Stomach smooth muscle (tissue), 2 donors: ENCODE measurements at regions not wholly inside any gene's neighbourhood (a gene's known extent, or its start where the extent isn't known, plus 50 kb on each side); places are given as distances from the start of the nearest gene placed in this dataset.
"Not testable (repeated sequence)": the region's sequence is repeated elsewhere in the genome, so short reads cannot be mapped to it uniquely, and the experiment has no call there.

Experiments
- H3K27ac ChIP-seq: one replicate; pipeline ENCODE4 v1.7.0; 2013; ENCODE audit warnings: mild to moderate bottlenecking, low read length, inconsistent platforms
- H3K27me3 ChIP-seq, 2 donors: one replicate each; pipeline ENCODE4 v1.7.0; 2013; ENCODE audit warnings: low read length in 2 of 2; ENCODE audit not compliant: insufficient read depth in 2 of 2, control insufficient read depth in 1 of 2
- H3K36me3 ChIP-seq, 2 donors: one replicate each; pipeline ENCODE4 v1.7.0; 2013; ENCODE audit warnings: low read length in 2 of 2; ENCODE audit not compliant: control insufficient read depth in 2 of 2, insufficient read depth in 2 of 2
- H3K4me1 ChIP-seq: one replicate; pipeline ENCODE4 v1.7.0; 2013; ENCODE audit warnings: low read length; ENCODE audit not compliant: control insufficient read depth, insufficient read depth
- H3K4me3 ChIP-seq, 2 donors: one replicate each; pipeline ENCODE4 v1.7.0; 2013; ENCODE audit warnings: low read length in 2 of 2
- H3K9ac ChIP-seq, 2 donors: one replicate each; pipeline ENCODE4 v1.7.0; 2013; ENCODE audit warnings: low read length in 2 of 2, mild to moderate bottlenecking in 1 of 2
- H3K9me3 ChIP-seq, 2 donors: one replicate each; pipeline ENCODE4 v1.7.0; 2013; ENCODE audit warnings: low read length in 2 of 2; ENCODE audit not compliant: control insufficient read depth in 2 of 2
- donor health status: healthy.
- donor health status: Pancreatic carcinoma.

- not testable (repeated sequence) for H3K4me1 ChIP-seq, H3K27ac ChIP-seq, H3K27me3 ChIP-seq, H3K9ac ChIP-seq, H3K4me3 ChIP-seq, H3K36me3 ChIP-seq, H3K9me3 ChIP-seq
These were observed 959.4 kb downstream of the KCNT2 start for GRCh38 chr1:195648875-195649274.

- Histone ChIP-seq H3K4me1 (no peaks in the 10 kb centered on the region), H3K9me3 (no peaks in the 10 kb centered on the region), H3K27me3 (no peaks in the 10 kb centered on the region), H3K4me3 (no peak overlapping the region), H3K27ac (no peak overlapping the region), H3K36me3 (no peaks in the 10 kb centered on the region), H3K9ac (no peak overlapping the region)
These were observed 970.7 kb downstream of the KCNT2 start for GRCh38 chr1:195637539-195637938.

DNA sequence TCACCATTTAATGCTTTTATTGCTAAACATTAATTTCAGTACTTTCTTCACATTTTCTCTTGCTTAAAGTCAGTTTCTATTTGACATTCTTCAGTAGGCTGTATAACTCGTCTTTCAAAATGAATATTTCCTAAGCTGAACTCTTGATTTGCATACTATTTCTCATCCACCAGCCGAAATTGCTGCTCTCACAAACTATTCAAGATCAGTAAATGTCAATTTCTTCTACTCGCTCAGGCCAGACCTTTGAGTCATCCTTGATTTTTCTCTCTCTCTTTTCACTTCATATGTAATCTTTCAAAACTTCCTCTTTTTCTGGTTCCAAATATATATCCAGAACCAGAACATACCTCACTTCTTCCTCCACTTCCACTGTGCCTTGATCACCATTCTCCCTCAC lies 990.0 kb downstream of the KCNT2 start:
- no peaks in the 10 kb centered on the region for H3K4me1 ChIP-seq
- H3K4me3 ChIP-seq: no peak overlapping the region
- no peak overlapping the region for H3K27ac ChIP-seq
- no peak overlapping the region for H3K9ac ChIP-seq
- no peaks in the 10 kb centered on the region for H3K9me3 ChIP-seq
- H3K27me3 ChIP-seq: no peaks in the 10 kb centered on the region
- H3K36me3 ChIP-seq: no peaks in the 10 kb centered on the region

GRCh38 chr1:195617106-195617505 lies 991.1 kb downstream of the KCNT2 start:
- Histone ChIP-seq H3K36me3 (no peaks in the 10 kb centered on the region), H3K27ac (no peak overlapping the region), H3K9ac (no peak overlapping the region), H3K27me3 (no peaks in the 10 kb centered on the region), H3K9me3 (no peaks in the 10 kb centered on the region), H3K4me1 (no peaks in the 10 kb centered on the region), H3K4me3 (no peak overlapping the region)

- H3K27ac ChIP-seq: no peak overlapping the region
- H3K9me3 ChIP-seq: peaks cover 0 to 3% of the 10 kb centered on the region in 2 donors
- no peaks in the 10 kb centered on the region for H3K36me3 ChIP-seq
- no peak overlapping the region for H3K4me3 ChIP-seq
- no peak overlapping the region for H3K9ac ChIP-seq
- no peaks in the 10 kb centered on the region for H3K27me3 ChIP-seq
- H3K4me1 ChIP-seq: no peaks in the 10 kb centered on the region
These were observed 999.4 kb downstream of the KCNT2 start for GRCh38 chr1:195608883-195609282.

GRCh38 chr1:195606483-195606882 lies 1001.8 kb downstream of the KCNT2 start:
- Histone ChIP-seq H3K27me3 (no peaks in the 10 kb centered on the region), H3K36me3 (no peaks in the 10 kb centered on the region), H3K4me3 (no peak overlapping the region), H3K9ac (no peak overlapping the region), H3K27ac (no peak overlapping the region), H3K9me3 (peaks cover 0 to 3% of the 10 kb centered on the region in 2 donors), H3K4me1 (no peaks in the 10 kb centered on the region)

DNA sequence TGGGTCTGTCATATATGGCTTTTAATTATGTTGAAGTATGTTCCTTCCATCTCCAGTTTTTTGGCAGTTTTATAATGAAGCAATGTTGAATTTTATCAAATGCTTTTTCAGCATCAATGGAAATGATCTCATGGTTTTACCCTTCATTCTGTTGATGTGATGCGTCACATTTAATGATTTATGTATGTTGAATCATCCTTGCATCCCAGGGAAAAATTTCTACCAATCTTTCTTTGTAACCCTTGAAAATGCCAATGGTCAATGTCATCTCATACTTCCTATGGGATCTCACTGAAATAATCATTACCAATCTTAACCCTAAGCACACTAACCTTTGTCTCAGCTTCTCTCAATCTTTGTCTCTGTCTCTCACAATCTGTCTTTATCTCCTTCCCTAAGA lies 1004.0 kb downstream of the KCNT2 start:
- no peak overlapping the region for H3K9ac ChIP-seq
- no peaks in the 10 kb centered on the region for H3K27me3 ChIP-seq
- H3K27ac ChIP-seq: no peak overlapping the region
- H3K36me3 ChIP-seq: no peaks in the 10 kb centered on the region
- peaks cover 0 to 3% of the 10 kb centered on the region in 2 donors for H3K9me3 ChIP-seq
- no peaks in the 10 kb centered on the region for H3K4me1 ChIP-seq
- no peak overlapping the region for H3K4me3 ChIP-seq

DNA sequence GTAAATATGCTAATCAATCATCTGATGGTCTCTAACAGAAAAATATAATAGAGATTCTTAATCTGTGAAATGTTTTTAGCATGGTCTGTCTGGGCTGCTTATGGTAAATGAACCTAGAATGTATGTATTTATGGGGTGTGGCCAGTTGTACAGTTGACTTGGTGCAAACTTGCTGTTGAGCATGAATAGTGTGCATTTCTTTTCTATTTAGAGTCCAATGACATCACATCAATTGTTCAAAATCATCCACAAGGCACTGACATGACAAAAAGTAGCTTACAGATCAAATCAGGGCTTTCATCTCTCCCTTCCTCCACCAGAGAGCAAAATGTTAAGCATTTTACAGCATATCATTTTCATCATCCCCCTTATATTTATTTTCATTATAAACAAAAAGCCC lies 1010.3 kb downstream of the KCNT2 start:
- no peak overlapping the region for H3K27ac ChIP-seq
- no peaks in the 10 kb centered on the region for H3K9me3 ChIP-seq
- H3K4me3 ChIP-seq: no peak overlapping the region
- no peaks in the 10 kb centered on the region for H3K27me3 ChIP-seq
- H3K9ac ChIP-seq: no peak overlapping the region
- H3K4me1 ChIP-seq: no peaks in the 10 kb centered on the region
- H3K36me3 ChIP-seq: no peaks in the 10 kb centered on the region

GRCh38 chr1:195594773-195595172 lies 1013.5 kb downstream of the KCNT2 start:
- Histone ChIP-seq H3K27me3 (no peaks in the 10 kb centered on the region), H3K9ac (no peak overlapping the region), H3K27ac (no peak overlapping the region), H3K9me3 (no peaks in the 10 kb centered on the region), H3K4me3 (no peak overlapping the region), H3K4me1 (no peaks in the 10 kb centered on the region), H3K36me3 (no peaks in the 10 kb centered on the region)

GRCh38 chr1:195594322-195594721 lies 1013.9 kb downstream of the KCNT2 start:
- Histone ChIP-seq H3K27me3 (no peaks in the 10 kb centered on the region), H3K9ac (no peak overlapping the region), H3K4me1 (no peaks in the 10 kb centered on the region), H3K9me3 (no peaks in the 10 kb centered on the region), H3K36me3 (no peaks in the 10 kb centered on the region), H3K4me3 (no peak overlapping the region), H3K27ac (no peak overlapping the region)

DNA sequence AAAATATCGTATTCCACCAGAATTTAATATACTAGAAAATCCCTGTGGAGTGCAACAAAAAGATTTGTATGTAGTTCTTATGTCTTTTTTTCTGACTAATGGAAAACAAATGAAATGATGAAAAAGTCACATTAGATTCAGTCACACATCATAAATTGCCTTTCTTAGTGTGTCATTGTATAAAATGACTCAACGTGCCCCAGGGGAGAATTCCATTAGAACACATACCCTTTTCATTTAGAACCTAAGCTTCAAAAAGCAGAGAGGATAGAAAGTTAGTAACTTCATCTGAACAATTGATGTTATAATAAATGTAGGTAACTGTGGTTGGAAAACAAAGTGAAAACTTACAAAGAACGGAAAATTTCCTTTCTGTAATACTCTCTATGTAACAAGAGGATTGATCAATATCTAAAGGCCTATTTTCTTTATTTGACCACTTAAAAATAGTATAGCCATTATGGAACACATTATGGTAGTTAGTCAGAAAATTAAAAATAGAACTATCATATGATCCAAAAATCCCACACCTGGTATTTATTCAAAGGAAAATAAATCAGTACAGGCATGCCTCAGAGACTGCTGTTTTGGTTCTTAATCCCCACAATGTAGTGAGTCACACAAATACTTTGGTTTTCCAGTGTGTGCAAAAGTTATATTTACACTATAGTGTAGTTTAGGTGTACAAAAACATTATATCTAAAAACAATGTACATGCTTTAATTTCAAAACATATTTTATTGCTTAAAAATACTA lies 1016.1 kb downstream of the KCNT2 start:
- Histone ChIP-seq H3K36me3 (no peaks in the 10 kb centered on the region), H3K9ac (no peak overlapping the region), H3K27me3 (no peaks in the 10 kb centered on the region), H3K27ac (no peak overlapping the region), H3K9me3 (no peaks in the 10 kb centered on the region), H3K4me1 (no peaks in the 10 kb centered on the region), H3K4me3 (no peak overlapping the region)
